Neuron (in vitro differentiated cells): ENCODE measurements at regions not wholly inside any gene's neighbourhood (a gene's known extent, or its start where the extent isn't known, plus 50 kb on each side); places are given as distances from the start of the nearest gene placed in this dataset.

Experiments
- H2AFZ ChIP-seq: one replicate; pipeline ENCODE4 v1.6.1; 2013; ENCODE audit warnings: low read depth, mild to moderate bottlenecking, inconsistent platforms, low read length, moderate library complexity
- H3K27me3 ChIP-seq: one replicate; pipeline ENCODE4 v1.6.1; 2013; ENCODE audit warnings: low read length; ENCODE audit not compliant: insufficient read depth
- H3K36me3 ChIP-seq: one replicate; pipeline ENCODE4 v1.6.1; 2013; ENCODE audit warnings: low read length; ENCODE audit not compliant: insufficient read depth
- H3K4me1 ChIP-seq: one replicate; pipeline ENCODE4 v1.6.1; 2013; ENCODE audit warnings: low read length; ENCODE audit not compliant: insufficient read depth
- H3K4me3 ChIP-seq: 2 replicates; pipeline ENCODE4 v1.5.1; 2013; ENCODE audit warnings: mild to moderate bottlenecking, low read length, moderate library complexity
- H3K9me3 ChIP-seq: one replicate; pipeline ENCODE4 v1.6.1; 2013; ENCODE audit warnings: low read length

GRCh38 chr6:44659726-44660125, 272.2 kb downstream of the CDC5L start:
- H3K9me3 ChIP-seq: no peaks in the 10 kb centered on the region
- H3K27me3 ChIP-seq: no peaks in the 10 kb centered on the region
- H3K4me3 ChIP-seq: no peak overlapping the region
- H3K4me1 ChIP-seq: peaks cover 42% of the 10 kb centered on the region
- H2AFZ ChIP-seq: no peak overlapping the region
- H3K36me3 ChIP-seq: no peaks in the 10 kb centered on the region

GRCh38 chr6:44660561-44661220, 273.2 kb downstream of the CDC5L start:
- no peak overlapping the region for H2AFZ ChIP-seq
- no peaks in the 10 kb centered on the region for H3K9me3 ChIP-seq
- no peaks in the 10 kb centered on the region for H3K36me3 ChIP-seq
- H3K4me1 ChIP-seq: peaks cover 47% of the 10 kb centered on the region
- no peak overlapping the region for H3K4me3 ChIP-seq
- H3K27me3 ChIP-seq: no peaks in the 10 kb centered on the region

GRCh38 chr6:44661221-44662008, 273.9 kb downstream of the CDC5L start:
- Histone ChIP-seq H2AFZ (no peak overlapping the region), H3K36me3 (no peaks in the 10 kb centered on the region), H3K4me1 (peaks cover 54% of the 10 kb centered on the region), H3K27me3 (no peaks in the 10 kb centered on the region), H3K9me3 (no peaks in the 10 kb centered on the region), H3K4me3 (no peak overlapping the region)

GRCh38 chr6:44662461-44663121, 275.1 kb downstream of the CDC5L start:
- Histone ChIP-seq H3K27me3 (no peaks in the 10 kb centered on the region), H2AFZ (no peak overlapping the region), H3K4me1 (peaks cover 65% of the 10 kb centered on the region), H3K9me3 (no peaks in the 10 kb centered on the region), H3K4me3 (no peak overlapping the region), H3K36me3 (no peaks in the 10 kb centered on the region)

- no peaks in the 10 kb centered on the region for H3K36me3 ChIP-seq
- no peak overlapping the region for H2AFZ ChIP-seq
- peaks cover 75% of the 10 kb centered on the region for H3K4me1 ChIP-seq
- no peak overlapping the region for H3K4me3 ChIP-seq
- H3K9me3 ChIP-seq: no peaks in the 10 kb centered on the region
- no peaks in the 10 kb centered on the region for H3K27me3 ChIP-seq
Observed at GRCh38 chr6:44663860-44664634, 276.5 kb downstream of the CDC5L start.

- no peaks in the 10 kb centered on the region for H3K36me3 ChIP-seq
- no peaks in the 10 kb centered on the region for H3K9me3 ChIP-seq
- no peaks in the 10 kb centered on the region for H3K27me3 ChIP-seq
- no peak overlapping the region for H3K4me3 ChIP-seq
- peaks cover 75% of the 10 kb centered on the region for H3K4me1 ChIP-seq
- no peak overlapping the region for H2AFZ ChIP-seq
Observed at GRCh38 chr6:44664716-44665115, 277.2 kb downstream of the CDC5L start.

- H2AFZ ChIP-seq: no peak overlapping the region
- H3K36me3 ChIP-seq: no peaks in the 10 kb centered on the region
- no peak overlapping the region for H3K4me3 ChIP-seq
- peaks cover 73% of the 10 kb centered on the region for H3K4me1 ChIP-seq
- no peaks in the 10 kb centered on the region for H3K9me3 ChIP-seq
- no peaks in the 10 kb centered on the region for H3K27me3 ChIP-seq
Observed at GRCh38 chr6:44665143-44665542, 277.6 kb downstream of the CDC5L start.

- Histone ChIP-seq H3K36me3 (no peaks in the 10 kb centered on the region), H2AFZ (no peak overlapping the region), H3K27me3 (no peaks in the 10 kb centered on the region), H3K4me3 (no peak overlapping the region), H3K4me1 (peaks cover 73% of the 10 kb centered on the region), H3K9me3 (no peaks in the 10 kb centered on the region)
Observed at GRCh38 chr6:44665683-44666082, 278.2 kb downstream of the CDC5L start.

- H2AFZ ChIP-seq: no peak overlapping the region
- H3K4me1 ChIP-seq: peaks cover 68% of the 10 kb centered on the region
- H3K4me3 ChIP-seq: no peak overlapping the region
- no peaks in the 10 kb centered on the region for H3K27me3 ChIP-seq
- no peaks in the 10 kb centered on the region for H3K9me3 ChIP-seq
- no peaks in the 10 kb centered on the region for H3K36me3 ChIP-seq
Observed at GRCh38 chr6:44666324-44666723, 278.8 kb downstream of the CDC5L start.

- Histone ChIP-seq H2AFZ (no peak overlapping the region), H3K9me3 (no peaks in the 10 kb centered on the region), H3K4me1 (peaks cover 63% of the 10 kb centered on the region), H3K36me3 (no peaks in the 10 kb centered on the region), H3K27me3 (no peaks in the 10 kb centered on the region), H3K4me3 (no peak overlapping the region)
Observed at GRCh38 chr6:44667226-44667625, 279.7 kb downstream of the CDC5L start.

GRCh38 chr6:44667668-44668390, 280.3 kb downstream of the CDC5L start:
- Histone ChIP-seq H3K4me3 (no peak overlapping the region), H3K36me3 (no peaks in the 10 kb centered on the region), H2AFZ (no peak overlapping the region), H3K9me3 (no peaks in the 10 kb centered on the region), H3K27me3 (no peaks in the 10 kb centered on the region), H3K4me1 (peaks cover 57% of the 10 kb centered on the region)

GRCh38 chr6:44668391-44668930, 281.0 kb downstream of the CDC5L start:
- no peak overlapping the region for H2AFZ ChIP-seq
- no peaks in the 10 kb centered on the region for H3K36me3 ChIP-seq
- H3K27me3 ChIP-seq: no peaks in the 10 kb centered on the region
- H3K4me1 ChIP-seq: peaks cover 50% of the 10 kb centered on the region
- H3K9me3 ChIP-seq: no peaks in the 10 kb centered on the region
- H3K4me3 ChIP-seq: no peak overlapping the region
